Activated CD4-positive, alpha-beta T cell treated with anti-CD3 and anti-CD28 coated beads, Interleukin-2, amount 50 U/mL, for 24 hours (primary cell): ENCODE measurements at regions not wholly inside any gene's neighbourhood (a gene's known extent, or its start where the extent isn't known, plus 50 kb on each side); places are given as distances from the start of the nearest gene placed in this dataset.

Experiments used
- DNase-seq, 2 donors: peaks; one replicate each; pipeline ENCODE4 v3.0.0-alpha.2; 2020; ENCODE audit warnings: low read depth in 1 of 2, low spot score in 1 of 2

GRCh38 chr1:193602705-193603104 lies 416.3 kb upstream of the B3GALT2 start:
- DNase-seq = no peak

- no peak for DNase-seq
Observed at GRCh38 chr1:193593147-193593885, 406.9 kb upstream of the B3GALT2 start.

DNA sequence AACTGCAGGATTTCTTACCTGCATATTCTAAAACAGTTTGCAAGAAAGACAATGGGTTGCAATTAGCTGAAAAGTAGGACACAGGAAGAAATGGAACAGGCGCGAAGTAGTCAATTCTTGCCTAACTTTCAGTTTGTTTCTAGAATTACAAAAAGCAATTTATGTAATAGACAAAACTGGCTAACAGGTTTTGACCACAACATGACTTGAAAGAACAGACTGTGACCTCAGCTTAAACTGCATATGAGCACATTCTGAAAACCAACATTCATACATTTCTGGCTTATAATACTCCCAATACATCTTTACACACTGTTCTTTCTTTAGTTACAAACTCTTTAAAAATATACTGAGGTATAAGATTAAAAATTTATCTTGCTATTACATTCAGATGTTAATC lies 405.9 kb upstream of the B3GALT2 start:
- no peak for DNase-seq

GRCh38 chr1:193590102-193590501 lies 403.7 kb upstream of the B3GALT2 start:
- DNase-seq = no peak

DNA sequence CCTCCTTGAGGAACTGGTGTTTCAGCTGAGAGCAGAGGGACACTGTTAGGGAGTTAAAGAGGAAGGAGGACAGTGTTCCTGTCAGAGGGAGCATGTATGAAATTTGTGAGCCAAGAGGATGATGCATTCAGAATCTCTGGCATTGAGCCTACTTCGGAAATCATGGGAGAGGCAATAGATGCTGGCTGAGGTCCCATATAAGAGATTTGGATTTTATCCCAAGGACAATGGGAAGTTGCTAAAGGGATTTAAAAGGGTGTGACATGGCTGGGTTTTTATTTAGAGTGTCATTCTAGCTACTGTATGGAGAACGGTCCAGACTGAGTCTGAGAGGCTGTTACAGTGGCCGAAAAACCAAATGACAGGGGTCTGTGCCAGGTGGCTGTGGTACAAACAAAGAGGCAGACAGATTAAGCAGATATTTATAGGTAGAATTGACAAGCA lies 403.2 kb upstream of the B3GALT2 start:
- no peak for DNase-seq

GRCh38 chr1:193588311-193589082 lies 402.1 kb upstream of the B3GALT2 start:
- DNase-seq = no peak

GRCh38 chr1:193584731-193585239 lies 398.4 kb upstream of the B3GALT2 start:
- DNase-seq = no peak

- DNase-seq = no peak
Observed at GRCh38 chr1:193581341-193581740, 394.9 kb upstream of the B3GALT2 start.

DNA sequence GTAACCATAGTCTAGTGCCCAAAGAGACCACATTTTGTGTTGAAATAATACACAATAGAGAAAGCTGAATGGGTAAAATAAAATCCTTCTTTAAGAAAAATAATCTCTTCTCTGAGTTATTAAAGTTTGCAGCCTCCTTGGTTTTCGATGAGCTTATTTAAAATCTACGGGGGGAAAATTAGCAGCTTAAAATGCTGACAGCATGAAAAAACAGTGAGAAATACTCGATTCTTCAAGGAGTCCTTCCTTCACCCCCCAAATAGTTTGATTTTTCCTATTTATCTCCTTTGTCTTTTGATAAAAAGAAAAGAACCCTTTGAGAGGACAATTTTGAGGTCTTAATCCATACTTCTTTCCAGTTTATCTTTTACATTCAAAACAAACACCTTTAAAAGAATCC lies 394.0 kb upstream of the B3GALT2 start:
- no peak for DNase-seq

- no peak for DNase-seq
Observed at GRCh38 chr1:193579323-193579722, 392.9 kb upstream of the B3GALT2 start.

DNA sequence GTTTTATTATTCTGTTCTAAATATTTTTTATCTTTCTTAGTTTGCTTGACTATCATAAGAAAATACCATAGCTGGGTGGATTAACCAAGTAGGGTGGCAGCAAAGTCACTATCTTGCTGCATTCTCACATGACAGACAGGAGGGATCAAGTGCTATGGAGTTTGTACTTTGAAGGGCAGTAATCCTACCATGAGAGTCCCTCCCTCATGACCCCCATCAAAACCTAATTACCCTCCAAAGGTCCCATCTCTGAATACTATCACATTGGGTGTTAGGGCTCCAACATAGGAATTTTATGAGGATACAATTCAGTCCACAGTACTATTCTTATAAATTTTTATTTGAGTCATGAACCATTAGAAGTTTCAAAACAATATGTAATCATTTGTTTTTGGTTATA lies 388.5 kb upstream of the B3GALT2 start:
- no peak for DNase-seq

GRCh38 chr1:193569983-193570269 lies 383.5 kb upstream of the B3GALT2 start:
- no peak for DNase-seq

GRCh38 chr1:193569096-193569982 lies 382.9 kb upstream of the B3GALT2 start:
- peak in 1 of 2 donors; percentile 25 for DNase-seq

DNA sequence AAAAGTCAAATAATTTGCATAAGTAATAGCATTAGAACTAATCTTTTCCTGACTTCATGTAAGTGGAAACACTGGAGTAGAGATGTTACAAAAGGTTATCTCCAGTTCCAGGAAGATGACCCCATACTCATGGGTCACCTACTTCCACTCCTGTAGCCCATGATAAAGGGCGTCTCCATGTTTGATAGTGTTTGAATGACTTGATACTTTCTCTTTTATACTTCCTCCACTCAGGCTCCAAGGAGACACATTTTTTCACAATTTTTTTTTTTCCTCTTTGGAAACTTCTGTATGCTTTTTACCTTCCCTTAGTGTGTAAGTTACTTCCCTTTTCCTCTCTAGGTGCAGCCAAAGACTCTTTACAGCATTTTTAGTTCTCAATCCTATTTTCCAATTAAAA lies 382.1 kb upstream of the B3GALT2 start:
- no peak for DNase-seq

DNA sequence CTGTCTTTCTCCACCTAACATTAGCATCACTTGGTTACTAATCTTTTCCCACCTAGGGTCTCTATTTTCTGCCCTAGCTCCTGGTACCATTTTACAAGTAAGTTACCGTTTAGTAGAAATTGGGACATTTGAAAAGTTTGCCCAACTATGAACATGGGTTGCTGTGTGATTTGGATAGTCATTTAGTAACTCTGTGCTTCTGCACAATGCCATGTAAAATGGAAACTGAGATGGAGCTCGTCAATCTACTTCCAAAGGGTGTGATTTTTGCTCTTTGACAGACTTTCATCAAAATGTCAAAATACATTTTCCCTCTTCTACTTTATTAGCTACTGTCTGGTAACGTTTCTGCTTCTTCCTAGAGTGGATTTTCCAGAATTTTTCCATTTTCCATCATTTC lies 381.5 kb upstream of the B3GALT2 start:
- no peak for DNase-seq

- DNase-seq = no peak
Observed at GRCh38 chr1:193566735-193567134, 380.3 kb upstream of the B3GALT2 start.

DNA sequence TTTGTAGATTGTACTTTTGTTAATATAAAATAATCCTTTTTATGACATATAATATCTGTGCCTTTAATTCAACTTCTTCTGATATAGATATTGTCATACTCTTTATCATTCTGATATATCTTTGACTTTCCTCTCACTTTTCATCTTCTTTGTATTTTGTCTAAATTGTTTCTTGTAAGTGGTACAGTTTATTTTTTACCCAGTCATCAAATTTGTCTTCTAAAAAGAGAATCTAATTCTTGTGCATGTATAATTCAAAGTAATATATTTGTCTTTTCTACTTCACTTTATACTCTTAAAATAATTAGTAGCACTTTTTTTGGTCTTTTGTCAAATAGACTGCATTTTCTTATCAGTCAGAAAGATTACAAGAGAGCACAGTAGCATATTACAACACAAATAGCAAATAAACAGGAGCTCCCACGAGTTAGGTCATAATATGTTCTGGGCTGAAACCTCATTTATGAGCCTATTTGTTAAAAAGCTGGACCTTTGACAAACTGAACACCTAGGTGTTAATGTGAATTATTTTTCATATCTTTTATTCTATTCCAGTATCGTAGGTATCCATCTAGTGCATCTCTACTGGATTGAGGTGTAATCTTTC lies 379.7 kb upstream of the B3GALT2 start:
- DNase-seq = no peak

DNA sequence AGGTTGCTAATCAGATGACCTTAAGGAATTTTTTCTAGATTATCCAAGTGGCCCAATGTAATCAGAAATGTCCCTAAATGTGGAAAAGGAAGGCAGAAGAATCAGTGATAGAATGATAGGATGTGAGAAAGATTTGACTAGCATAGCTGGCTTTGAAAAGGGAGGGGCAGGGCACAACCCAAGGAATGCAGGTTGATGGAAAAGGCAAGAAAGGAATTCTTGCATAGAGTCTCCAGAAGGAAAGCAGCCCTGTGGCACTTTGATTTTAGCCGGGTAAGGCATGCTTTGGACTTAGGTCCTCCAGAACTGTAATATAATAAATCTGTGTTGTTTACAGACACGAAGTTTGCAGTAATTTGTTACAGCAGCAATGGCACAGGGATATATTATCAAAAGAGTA lies 375.7 kb upstream of the B3GALT2 start:
- DNase-seq = no peak

- DNase-seq = no peak
Observed at GRCh38 chr1:193558491-193559028, 372.1 kb upstream of the B3GALT2 start.

DNA sequence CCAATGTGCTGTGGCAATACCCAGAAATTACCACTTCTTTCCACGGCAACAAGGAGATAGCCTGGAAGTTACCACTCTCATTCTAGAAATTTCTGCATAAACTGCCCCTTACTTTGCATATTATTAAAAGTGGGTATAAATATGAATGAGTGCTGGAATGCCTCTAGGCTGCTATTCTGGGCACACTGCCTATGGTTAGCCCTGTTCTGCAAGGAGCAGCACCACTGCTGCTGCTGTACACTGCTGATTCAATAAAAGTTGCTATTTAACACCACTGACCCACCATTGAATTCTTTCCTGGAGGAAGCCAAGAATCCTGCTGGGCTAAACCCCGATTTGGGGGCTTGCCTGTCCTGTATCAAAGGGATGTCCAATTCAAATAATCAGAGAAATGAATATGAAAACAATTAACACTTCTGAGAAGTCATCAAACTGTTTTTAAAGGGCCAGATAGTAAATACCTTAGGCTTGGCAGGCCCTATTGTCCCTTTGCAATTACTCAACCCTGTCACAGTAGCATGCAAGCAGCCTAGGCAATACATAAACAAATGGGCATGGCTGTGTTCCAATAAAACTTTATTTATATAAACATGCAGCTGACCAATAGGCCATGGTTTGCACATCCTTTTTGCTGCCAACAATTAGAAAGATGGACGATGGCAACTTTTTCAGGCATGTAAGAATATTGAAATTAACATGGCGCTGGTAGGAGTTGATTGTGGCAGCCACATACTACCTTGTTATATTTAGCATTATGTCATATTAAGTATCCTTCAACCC lies 369.4 kb upstream of the B3GALT2 start:
- no peak for DNase-seq
